ENCODE measurements at regions not wholly inside any gene's neighbourhood (a gene's known extent, or its start where the extent isn't known, plus 50 kb on each side); places are given as distances from the start of the nearest gene placed in this dataset.

- no peak overlapping the region for H3K27ac ChIP-seq (ENCODE audit: low read depth, low read length)
Measured at GRCh38 chr10:52908478-52908877, 135.9 kb upstream of the MBL2 start.

DNA sequence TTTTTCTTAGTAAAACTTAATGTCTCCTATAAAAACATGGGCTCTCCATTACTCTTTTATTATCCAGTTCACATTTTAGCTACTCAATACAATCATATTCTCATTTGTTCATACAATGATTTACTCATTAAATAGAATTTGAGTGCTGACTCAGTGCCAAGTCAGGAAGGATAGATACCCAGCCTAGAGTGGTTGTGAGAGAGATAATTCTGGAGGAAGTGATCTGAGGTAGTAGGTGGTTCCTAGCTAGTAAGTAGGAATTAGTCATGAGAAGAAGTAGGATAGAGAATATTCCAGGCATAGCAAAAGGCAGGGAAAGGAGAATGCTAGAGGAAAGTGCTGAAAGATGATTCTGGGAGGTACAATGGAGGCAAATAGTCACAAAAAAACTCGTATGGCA lies 133.5 kb upstream of the MBL2 start:
- Histone ChIP-seq H4K20me1 (ENCODE audit: low read depth, low read length) (no peaks in the 10 kb centered on the region), H3K27me3 (ENCODE audit: low read length) (no peaks in the 10 kb centered on the region), H2AFZ (ENCODE audit: low read depth, low read length, severe bottlenecking) (no peak overlapping the region), H3K9me3 (ENCODE audit: insufficient read depth, low read length) (no peaks in the 10 kb centered on the region), H3F3A (ENCODE audit: insufficient read depth) (no peaks in the 10 kb centered on the region), H3K9ac (ENCODE audit: low read length) (no peak overlapping the region), H3K4me2 (ENCODE audit: low read depth, low read length, poor library complexity, severe bottlenecking) (no peak overlapping the region), H3K36me3 (ENCODE audit: low read length) (no peaks in the 10 kb centered on the region), H3K4me3 (ENCODE audit: insufficient read depth, low read length, poor library complexity, severe bottlenecking) (no peak overlapping the region), H3K27ac (ENCODE audit: low read depth, low read length) (no peak overlapping the region), H3K9me2 (replicated peaks; ENCODE audit: insufficient read depth, low read length) (no peaks in the 10 kb centered on the region), H3K79me2 (ENCODE audit: insufficient read depth, low read length) (no peaks in the 10 kb centered on the region)
- TF ChIP-seq EZH2phosphoT487 (conservative IDR thresholded peaks at IDR 0.05; ENCODE audit: low read length): no peak
- TF ChIP-seq CTCF (IDR thresholded peaks at IDR 0.05; ENCODE audit: insufficient read depth, low read length, poor library complexity, severe bottlenecking): no peak

More at GRCh38 chr10:52908478-52908877, 135.9 kb upstream of the MBL2 start:
- Histone ChIP-seq H3K9me3 (ENCODE audit: insufficient read depth, low read length) (no peaks in the 10 kb centered on the region), H3K4me3 (ENCODE audit: insufficient read depth, low read length, poor library complexity, severe bottlenecking) (no peak overlapping the region), H2AFZ (ENCODE audit: low read depth, low read length, severe bottlenecking) (no peak overlapping the region), H3K79me2 (ENCODE audit: insufficient read depth, low read length) (no peaks in the 10 kb centered on the region), H3K9me2 (replicated peaks; ENCODE audit: insufficient read depth, low read length) (no peaks in the 10 kb centered on the region), H4K20me1 (ENCODE audit: low read depth, low read length) (no peaks in the 10 kb centered on the region), H3F3A (ENCODE audit: insufficient read depth) (no peaks in the 10 kb centered on the region), H3K36me3 (ENCODE audit: low read length) (no peaks in the 10 kb centered on the region), H3K9ac (ENCODE audit: low read length) (no peak overlapping the region), H3K4me2 (ENCODE audit: low read depth, low read length, poor library complexity, severe bottlenecking) (no peak overlapping the region), H3K27me3 (ENCODE audit: low read length) (no peaks in the 10 kb centered on the region)
- TF ChIP-seq CTCF (IDR thresholded peaks at IDR 0.05; ENCODE audit: insufficient read depth, low read length, poor library complexity, severe bottlenecking) (no peak), EZH2phosphoT487 (conservative IDR thresholded peaks at IDR 0.05; ENCODE audit: low read length) (no peak)

DNA sequence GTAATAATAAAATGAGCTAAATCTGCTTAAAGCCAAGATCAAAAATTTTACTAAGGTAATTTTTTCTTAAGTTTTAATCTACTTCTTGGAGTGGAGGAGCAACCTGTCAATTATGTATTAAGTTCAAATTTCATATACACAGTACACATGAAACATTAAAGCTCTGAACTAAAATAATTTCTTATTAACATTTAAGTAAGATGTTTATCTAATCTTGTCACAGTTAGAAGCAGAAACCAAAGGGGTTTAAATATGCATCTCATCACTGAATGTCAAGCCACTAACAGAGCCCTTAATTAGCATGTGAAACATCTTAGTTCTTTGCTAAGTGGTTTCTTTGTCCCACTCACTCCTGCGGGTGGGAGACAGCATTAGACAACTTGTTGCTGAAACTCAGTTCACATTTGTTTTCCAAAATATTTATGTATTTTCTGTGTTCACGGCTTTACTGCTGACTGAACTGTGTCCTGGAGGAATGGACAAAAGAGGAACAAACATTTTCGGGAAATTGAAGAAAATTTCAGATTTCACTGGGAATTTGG lies 130.9 kb upstream of the MBL2 start:
- Histone ChIP-seq H3K36me3 (ENCODE audit: low read length) (no peaks in the 10 kb centered on the region), H2AFZ (ENCODE audit: low read depth, low read length, severe bottlenecking) (no peak overlapping the region), H3K4me3 (ENCODE audit: insufficient read depth, low read length, poor library complexity, severe bottlenecking) (no peak overlapping the region), H4K20me1 (ENCODE audit: low read depth, low read length) (no peaks in the 10 kb centered on the region), H3K9ac (ENCODE audit: low read length) (no peak overlapping the region), H3F3A (ENCODE audit: insufficient read depth) (no peaks in the 10 kb centered on the region), H3K79me2 (ENCODE audit: insufficient read depth, low read length) (no peaks in the 10 kb centered on the region), H3K9me2 (replicated peaks; ENCODE audit: insufficient read depth, low read length) (no peaks in the 10 kb centered on the region), H3K27me3 (ENCODE audit: low read length) (no peaks in the 10 kb centered on the region), H3K27ac (ENCODE audit: low read depth, low read length) (no peak overlapping the region), H3K4me2 (ENCODE audit: low read depth, low read length, poor library complexity, severe bottlenecking) (no peak overlapping the region), H3K9me3 (ENCODE audit: insufficient read depth, low read length) (no peaks in the 10 kb centered on the region)
- TF ChIP-seq CTCF (IDR thresholded peaks at IDR 0.05; ENCODE audit: insufficient read depth, low read length, poor library complexity, severe bottlenecking): no peak
- no peak for TF ChIP-seq EZH2phosphoT487 (conservative IDR thresholded peaks at IDR 0.05; ENCODE audit: low read length)

Data from SU-DHL-6 (cell line).